Brain microvascular endothelial cell (primary cell): ENCODE measurements at regions not wholly inside any gene's neighbourhood (a gene's known extent, or its start where the extent isn't known, plus 50 kb on each side); places are given as distances from the start of the nearest gene placed in this dataset.

Experiments
- DNase-seq: peaks from one replicate; pipeline ENCODE4 v3.0.0-alpha.2; 2020
- H3K27ac ChIP-seq: fragments of 250-450 bp; sonication (Bioruptor Pico); 2 replicates; pipeline ENCODE4 v1.5.1; 2020; ENCODE audit warnings: mild to moderate bottlenecking, moderate library complexity
- H3K27me3 ChIP-seq: fragments of 250-450 bp; sonication (Bioruptor Pico); replicated peaks from 2 replicates; pipeline ENCODE4 v1.5.1; 2020; ENCODE audit warnings: mild to moderate bottlenecking
- H3K36me3 ChIP-seq: fragments of 250-450 bp; sonication (Bioruptor Pico); replicated peaks from 2 replicates; pipeline ENCODE4 v1.5.1; 2020; ENCODE audit warnings: mild to moderate bottlenecking
- H3K4me3 ChIP-seq: 2 replicates; pipeline ENCODE4 v1.5.1; 2011; ENCODE audit warnings: low read depth, mild to moderate bottlenecking, control low read depth, low read length, moderate library complexity
- CTCF ChIP-seq: IDR thresholded peaks from 2 replicates; pipeline ENCODE4 v1.5.1; 2011; ENCODE audit warnings: low read depth, mild to moderate bottlenecking, moderate library complexity, low read length, control low read depth, inconsistent platforms; ENCODE audit errors: missing control alignments
- in situ Hi-C: cut with HindIII; loops from 2 replicates; pipeline ENCODE4 v1.10.0; 2017; ENCODE audit warnings: low sequenced_read_pairs, low pct_ligation_motif_present

GRCh38 chr13:59546178-59546577 is 617.5 kb downstream of the DIAPH3 start:
- H3K36me3 ChIP-seq = no peaks in the 10 kb centered on the region
- no peak overlapping the region for H3K27ac ChIP-seq
- in situ Hi-C loops = no loop called here
- no peak overlapping the region for H3K4me3 ChIP-seq
- no peaks in the 10 kb centered on the region for H3K27me3 ChIP-seq
- TF ChIP-seq CTCF = no peak
- no peak for DNase-seq

DNA sequence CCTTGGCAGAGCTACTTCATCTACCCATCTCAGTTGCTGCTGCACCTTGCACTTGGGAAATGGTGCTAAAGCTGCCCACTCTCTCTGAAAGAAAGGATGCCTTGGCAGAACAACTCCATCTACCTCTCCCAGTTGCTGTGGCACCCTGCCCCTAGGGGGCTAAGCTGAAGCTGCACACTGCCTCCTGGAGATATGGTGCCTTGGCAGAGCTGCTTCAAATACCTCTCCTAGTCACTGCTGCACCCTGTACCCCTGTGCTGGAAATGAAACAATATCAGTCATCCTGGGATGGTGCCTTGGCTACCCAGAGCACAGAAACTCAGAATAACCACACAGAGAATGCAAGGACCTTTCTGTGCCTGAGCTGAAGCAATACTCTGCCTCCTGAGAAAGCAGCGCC is 615.8 kb downstream of the DIAPH3 start:
- no peak for DNase-seq
- no peaks in the 10 kb centered on the region for H3K36me3 ChIP-seq
- in situ Hi-C loops = no loop called here
- H3K4me3 ChIP-seq = no peak overlapping the region
- H3K27me3 ChIP-seq = no peaks in the 10 kb centered on the region
- no peak overlapping the region for H3K27ac ChIP-seq
- TF ChIP-seq CTCF = peak; percentile 19

- H3K27me3 ChIP-seq = no peaks in the 10 kb centered on the region
- in situ Hi-C loops = no loop called here
- no peak overlapping the region for H3K27ac ChIP-seq
- no peak overlapping the region for H3K4me3 ChIP-seq
- no peak for DNase-seq
- TF ChIP-seq CTCF = no peak
- H3K36me3 ChIP-seq = no peaks in the 10 kb centered on the region
Measured at GRCh38 chr13:59562924-59563323, 600.8 kb downstream of the DIAPH3 start.

GRCh38 chr13:59566561-59566960 is 597.2 kb downstream of the DIAPH3 start:
- no peak for TF ChIP-seq CTCF
- no peak overlapping the region for H3K27ac ChIP-seq
- H3K36me3 ChIP-seq = no peaks in the 10 kb centered on the region
- no peak for DNase-seq
- no peaks in the 10 kb centered on the region for H3K27me3 ChIP-seq
- in situ Hi-C loops = no loop called here
- H3K4me3 ChIP-seq = no peak overlapping the region

DNA sequence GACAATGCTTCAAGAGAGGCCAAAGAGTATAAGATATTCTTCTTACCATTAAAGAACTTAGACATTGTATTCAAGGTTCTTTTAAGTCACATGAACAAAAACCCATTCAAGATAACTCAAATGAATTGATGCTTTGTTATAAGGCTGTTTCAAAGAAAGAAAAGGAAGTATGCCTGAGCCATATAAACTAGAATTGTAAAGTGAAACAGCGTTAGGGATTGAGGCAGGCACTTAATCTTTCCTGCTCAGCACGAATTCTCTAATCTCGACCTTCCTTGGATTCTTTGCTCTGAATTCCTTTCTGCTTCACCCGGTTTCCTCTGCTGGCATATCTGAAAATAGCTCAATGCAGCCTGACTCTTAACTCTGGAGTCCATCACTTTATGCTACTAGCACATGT is 595.4 kb downstream of the DIAPH3 start:
- in situ Hi-C loops = no loop called here
- no peak for TF ChIP-seq CTCF
- Histone ChIP-seq H3K27me3 (no peaks in the 10 kb centered on the region), H3K4me3 (no peak overlapping the region), H3K27ac (no peak overlapping the region), H3K36me3 (no peaks in the 10 kb centered on the region)
- DNase-seq = no peak

- DNase-seq = no peak
- Histone ChIP-seq H3K27me3 (no peaks in the 10 kb centered on the region), H3K36me3 (no peaks in the 10 kb centered on the region), H3K4me3 (no peak overlapping the region), H3K27ac (no peak overlapping the region)
- in situ Hi-C loops = no loop called here
- no peak for TF ChIP-seq CTCF
Measured at GRCh38 chr13:59570204-59570603, 593.5 kb downstream of the DIAPH3 start.
